ENCODE measurements at regions not wholly inside any gene's neighbourhood (a gene's known extent, or its start where the extent isn't known, plus 50 kb on each side); places are given as distances from the start of the nearest gene placed in this dataset.
"Not testable (repeated sequence)": the region's sequence is repeated elsewhere in the genome, so short reads cannot be mapped to it uniquely, and the experiment has no call there.

GRCh38 chr18:11366410-11366809, 217.0 kb upstream of the PIEZO2 start:
- Mint-ChIP-seq H3K4me3 (ENCODE audit: low read depth) (no peak overlapping the region), H3K27ac (no peak overlapping the region), H3K4me1 (ENCODE audit: low read depth) (no peaks in the 10 kb centered on the region), H3K36me3 (ENCODE audit: insufficient read depth) (no peaks in the 10 kb centered on the region), H3K9me3 (ENCODE audit: low read depth) (peaks cover 14% of the 10 kb centered on the region), H3K27me3 (no peaks in the 10 kb centered on the region)
- DNase-seq (ENCODE audit: low spot score, unreplicated experiment) = no peak
- no peak for TF ChIP-seq CTCF (IDR thresholded peaks at IDR 0.05; ENCODE audit: unreplicated experiment)

GRCh38 chr18:11362856-11363255, 213.5 kb upstream of the PIEZO2 start:
- Mint-ChIP-seq H3K36me3 (ENCODE audit: insufficient read depth) (no peaks in the 10 kb centered on the region), H3K4me3 (ENCODE audit: low read depth) (no peak overlapping the region), H3K27me3 (no peaks in the 10 kb centered on the region), H3K4me1 (ENCODE audit: low read depth) (no peaks in the 10 kb centered on the region), H3K27ac (no peak overlapping the region), H3K9me3 (ENCODE audit: low read depth) (peaks cover 8% of the 10 kb centered on the region)
- no peak for DNase-seq (ENCODE audit: low spot score, unreplicated experiment)
- TF ChIP-seq CTCF (IDR thresholded peaks at IDR 0.05; ENCODE audit: unreplicated experiment) = no peak

- not testable (repeated sequence) for DNase-seq (ENCODE audit: low spot score, unreplicated experiment); H3K4me1 Mint-ChIP-seq (ENCODE audit: low read depth); H3K4me3 Mint-ChIP-seq (ENCODE audit: low read depth); H3K27ac Mint-ChIP-seq; H3K36me3 Mint-ChIP-seq (ENCODE audit: insufficient read depth); H3K27me3 Mint-ChIP-seq; H3K9me3 Mint-ChIP-seq (ENCODE audit: low read depth)
Measured at GRCh38 chr18:11361862-11362261, 212.5 kb upstream of the PIEZO2 start.

GRCh38 chr18:11357678-11358077, 208.3 kb upstream of the PIEZO2 start:
- H3K4me1 Mint-ChIP-seq (ENCODE audit: low read depth) = no peaks in the 10 kb centered on the region
- H3K9me3 Mint-ChIP-seq (ENCODE audit: low read depth) = peaks cover 14% of the 10 kb centered on the region
- H3K36me3 Mint-ChIP-seq (ENCODE audit: insufficient read depth) = no peaks in the 10 kb centered on the region
- H3K27ac Mint-ChIP-seq = no peak overlapping the region
- DNase-seq (ENCODE audit: low spot score, unreplicated experiment) = no peak
- TF ChIP-seq CTCF (IDR thresholded peaks at IDR 0.05; ENCODE audit: unreplicated experiment) = no peak
- no peaks in the 10 kb centered on the region for H3K27me3 Mint-ChIP-seq
- no peak overlapping the region for H3K4me3 Mint-ChIP-seq (ENCODE audit: low read depth)

- not testable (repeated sequence) for H3K27ac Mint-ChIP-seq; H3K4me3 Mint-ChIP-seq (ENCODE audit: low read depth); DNase-seq (ENCODE audit: low spot score, unreplicated experiment); H3K4me1 Mint-ChIP-seq (ENCODE audit: low read depth); H3K27me3 Mint-ChIP-seq; H3K36me3 Mint-ChIP-seq (ENCODE audit: insufficient read depth)
- H3K9me3 Mint-ChIP-seq (ENCODE audit: low read depth) = peaks cover 38% of the 10 kb centered on the region
Measured at GRCh38 chr18:11344576-11344975, 195.2 kb upstream of the PIEZO2 start.

GRCh38 chr18:11343096-11343495, 193.7 kb upstream of the PIEZO2 start:
- Mint-ChIP-seq H3K4me1 (ENCODE audit: low read depth) (no peaks in the 10 kb centered on the region), H3K27ac (no peak overlapping the region), H3K27me3 (no peaks in the 10 kb centered on the region), H3K4me3 (ENCODE audit: low read depth) (no peak overlapping the region), H3K9me3 (ENCODE audit: low read depth) (peaks cover 30% of the 10 kb centered on the region), H3K36me3 (ENCODE audit: insufficient read depth) (peaks cover 4% of the 10 kb centered on the region)
- DNase-seq (ENCODE audit: low spot score, unreplicated experiment) = no peak
- no peak for TF ChIP-seq CTCF (IDR thresholded peaks at IDR 0.05; ENCODE audit: unreplicated experiment)

- H3K27me3 Mint-ChIP-seq; H3K27ac Mint-ChIP-seq; H3K36me3 Mint-ChIP-seq (ENCODE audit: insufficient read depth); DNase-seq (ENCODE audit: low spot score, unreplicated experiment); H3K4me3 Mint-ChIP-seq (ENCODE audit: low read depth); H3K4me1 Mint-ChIP-seq (ENCODE audit: low read depth): not testable (repeated sequence)
- H3K9me3 Mint-ChIP-seq (ENCODE audit: low read depth) = peaks cover 25% of the 10 kb centered on the region
Measured at GRCh38 chr18:11342115-11342514, 192.7 kb upstream of the PIEZO2 start.

Measured in progenitor cell of endocrine pancreas (in vitro differentiated cells).